HUES6 (cell line): ENCODE measurements at regions not wholly inside any gene's neighbourhood (a gene's known extent, or its start where the extent isn't known, plus 50 kb on each side); places are given as distances from the start of the nearest gene placed in this dataset.

Experiments
- H3K27ac ChIP-seq: 2 replicates; pipeline ENCODE4 v1.7.0; 2013; ENCODE audit warnings: low read depth, mild to moderate bottlenecking, low read length, inconsistent platforms
- H3K27me3 ChIP-seq: 2 replicates; pipeline ENCODE4 v1.6.1; 2013; ENCODE audit warnings: low read length; ENCODE audit not compliant: control insufficient read depth, insufficient read depth
- H3K36me3 ChIP-seq: 2 replicates; pipeline ENCODE4 v1.6.1; 2013; ENCODE audit warnings: low read length; ENCODE audit not compliant: control insufficient read depth, insufficient read depth
- H3K4me1 ChIP-seq: 2 replicates; pipeline ENCODE4 v1.6.1; 2013; ENCODE audit warnings: low read length; ENCODE audit not compliant: control insufficient read depth, insufficient read depth
- H3K4me3 ChIP-seq: 2 replicates; pipeline ENCODE4 v1.5.1; 2013; ENCODE audit warnings: low read depth, low read length
- H3K9ac ChIP-seq: one replicate; pipeline ENCODE4 v1.6.1; 2013; ENCODE audit warnings: mild to moderate bottlenecking, low read length
- H3K9me3 ChIP-seq: 2 replicates; pipeline ENCODE4 v1.6.1; 2013; ENCODE audit warnings: low read depth, low read length; ENCODE audit not compliant: control insufficient read depth, insufficient read depth

GRCh38 chr7:13050703-13051102, 363.3 kb downstream of the ARL4A start:
- Histone ChIP-seq H3K9me3 (no peaks in the 10 kb centered on the region; the same call in 1 of the 2 replicates), H3K27ac (no peak overlapping the region), H3K4me3 (no peak overlapping the region), H3K4me1 (no peaks in the 10 kb centered on the region), H3K9ac (no peak overlapping the region), H3K27me3 (no peaks in the 10 kb centered on the region), H3K36me3 (no peaks in the 10 kb centered on the region)

GRCh38 chr7:13055732-13056368, 368.4 kb downstream of the ARL4A start:
- H3K9ac ChIP-seq, result no peak overlapping the region

GRCh38 chr7:13057462-13058200, 370.2 kb downstream of the ARL4A start:
- H3K4me1 ChIP-seq, result no peaks in the 10 kb centered on the region
- no peaks in the 10 kb centered on the region for H3K36me3 ChIP-seq
- H3K27me3 ChIP-seq, result no peaks in the 10 kb centered on the region
- H3K9ac ChIP-seq, result no peak overlapping the region
- H3K27ac ChIP-seq, result no peak overlapping the region
- no peak overlapping the region for H3K4me3 ChIP-seq
- H3K9me3 ChIP-seq, result no peaks in the 10 kb centered on the region

More at GRCh38 chr7:13055732-13056368, 368.4 kb downstream of the ARL4A start:
- Histone ChIP-seq H3K36me3 (no peaks in the 10 kb centered on the region), H3K4me3 (no peak overlapping the region), H3K4me1 (no peaks in the 10 kb centered on the region), H3K27me3 (no peaks in the 10 kb centered on the region), H3K9me3 (no peaks in the 10 kb centered on the region; the same call in 1 of the 2 replicates), H3K27ac (no peak overlapping the region)

GRCh38 chr7:13060173-13060572, 372.7 kb downstream of the ARL4A start:
- Histone ChIP-seq H3K9me3 (no peaks in the 10 kb centered on the region), H3K27me3 (no peaks in the 10 kb centered on the region), H3K4me3 (no peak overlapping the region), H3K27ac (no peak overlapping the region), H3K4me1 (no peaks in the 10 kb centered on the region), H3K36me3 (no peaks in the 10 kb centered on the region), H3K9ac (no peak overlapping the region)

GRCh38 chr7:13061115-13061514, 373.7 kb downstream of the ARL4A start:
- Histone ChIP-seq H3K9ac (no peak overlapping the region), H3K4me1 (no peaks in the 10 kb centered on the region), H3K36me3 (no peaks in the 10 kb centered on the region), H3K4me3 (no peak overlapping the region), H3K27me3 (no peaks in the 10 kb centered on the region), H3K9me3 (no peaks in the 10 kb centered on the region), H3K27ac (no peak overlapping the region)

- Histone ChIP-seq H3K4me3 (no peak overlapping the region), H3K27me3 (no peaks in the 10 kb centered on the region), H3K4me1 (no peaks in the 10 kb centered on the region), H3K9me3 (no peaks in the 10 kb centered on the region), H3K27ac (no peak overlapping the region), H3K36me3 (no peaks in the 10 kb centered on the region), H3K9ac (no peak overlapping the region)
Measured at GRCh38 chr7:13062631-13063030, 375.2 kb downstream of the ARL4A start.

GRCh38 chr7:13067036-13067435, 379.6 kb downstream of the ARL4A start:
- no peaks in the 10 kb centered on the region for H3K36me3 ChIP-seq
- H3K4me1 ChIP-seq, result no peaks in the 10 kb centered on the region
- no peak overlapping the region for H3K27ac ChIP-seq
- no peak overlapping the region for H3K9ac ChIP-seq
- H3K27me3 ChIP-seq, result no peaks in the 10 kb centered on the region
- H3K4me3 ChIP-seq, result no peak overlapping the region
- no peaks in the 10 kb centered on the region for H3K9me3 ChIP-seq

- Histone ChIP-seq H3K9me3 (no peaks in the 10 kb centered on the region), H3K9ac (no peak overlapping the region), H3K4me1 (no peaks in the 10 kb centered on the region), H3K4me3 (no peak overlapping the region), H3K27me3 (no peaks in the 10 kb centered on the region), H3K36me3 (no peaks in the 10 kb centered on the region), H3K27ac (no peak overlapping the region)
Measured at GRCh38 chr7:13068032-13068431, 380.6 kb downstream of the ARL4A start.

GRCh38 chr7:13069841-13070240, 382.4 kb downstream of the ARL4A start:
- H3K4me3 ChIP-seq, result no peak overlapping the region
- no peak overlapping the region for H3K9ac ChIP-seq
- no peaks in the 10 kb centered on the region for H3K27me3 ChIP-seq
- no peaks in the 10 kb centered on the region for H3K4me1 ChIP-seq
- H3K27ac ChIP-seq, result no peak overlapping the region
- no peaks in the 10 kb centered on the region for H3K9me3 ChIP-seq
- H3K36me3 ChIP-seq, result no peaks in the 10 kb centered on the region

GRCh38 chr7:13072014-13072413, 384.6 kb downstream of the ARL4A start:
- Histone ChIP-seq H3K4me1 (no peaks in the 10 kb centered on the region), H3K27me3 (no peaks in the 10 kb centered on the region), H3K9me3 (no peaks in the 10 kb centered on the region), H3K4me3 (no peak overlapping the region), H3K9ac (no peak overlapping the region), H3K36me3 (no peaks in the 10 kb centered on the region), H3K27ac (no peak overlapping the region)

GRCh38 chr7:13077466-13077865, 390.0 kb downstream of the ARL4A start:
- no peak overlapping the region for H3K27ac ChIP-seq
- H3K9me3 ChIP-seq, result no peaks in the 10 kb centered on the region
- no peaks in the 10 kb centered on the region for H3K36me3 ChIP-seq
- H3K9ac ChIP-seq, result no peak overlapping the region
- no peaks in the 10 kb centered on the region for H3K4me1 ChIP-seq
- H3K27me3 ChIP-seq, result no peaks in the 10 kb centered on the region
- H3K4me3 ChIP-seq, result no peak overlapping the region
